Astrocyte (in vitro differentiated cells and primary cell): ENCODE measurements at regions not wholly inside any gene's neighbourhood (a gene's known extent, or its start where the extent isn't known, plus 50 kb on each side); places are given as distances from the start of the nearest gene placed in this dataset.

Experiments used
- EZH2 ChIP-seq: IDR thresholded peaks from 2 replicates; pipeline ENCODE4 v1.6.1; 2012; ENCODE audit warnings: mild to moderate bottlenecking, low read length, inconsistent platforms; ENCODE audit not compliant: insufficient read depth
- TF ChIP-seq, protein P1 (sequence below): IDR thresholded peaks from 2 replicates; pipeline ENCODE4 v1.5.1; 2011; ENCODE audit warnings: low read depth, mild to moderate bottlenecking, inconsistent platforms, low read length, moderate library complexity; ENCODE audit not compliant: insufficient read depth

DNA sequence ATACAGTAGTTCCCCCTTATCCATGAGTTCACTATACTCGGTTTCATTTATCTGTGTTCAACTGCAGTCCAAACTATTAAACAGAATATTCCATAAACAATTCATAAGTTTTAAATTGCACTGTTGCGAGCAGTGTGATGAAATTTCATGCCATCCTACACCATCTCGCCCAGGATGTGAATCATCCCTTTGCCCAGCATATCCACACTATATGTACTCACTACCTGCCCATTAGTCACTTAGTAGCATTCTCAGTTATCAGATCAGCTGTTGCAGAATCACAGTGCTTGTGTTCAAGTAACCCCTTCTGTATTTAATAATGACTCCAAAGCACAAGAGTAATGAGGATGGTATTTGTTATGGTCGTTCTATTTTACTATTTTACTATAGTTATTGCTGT lies 51.5 kb downstream of the SHOC1 start:
- TF ChIP-seq, protein P1, sequence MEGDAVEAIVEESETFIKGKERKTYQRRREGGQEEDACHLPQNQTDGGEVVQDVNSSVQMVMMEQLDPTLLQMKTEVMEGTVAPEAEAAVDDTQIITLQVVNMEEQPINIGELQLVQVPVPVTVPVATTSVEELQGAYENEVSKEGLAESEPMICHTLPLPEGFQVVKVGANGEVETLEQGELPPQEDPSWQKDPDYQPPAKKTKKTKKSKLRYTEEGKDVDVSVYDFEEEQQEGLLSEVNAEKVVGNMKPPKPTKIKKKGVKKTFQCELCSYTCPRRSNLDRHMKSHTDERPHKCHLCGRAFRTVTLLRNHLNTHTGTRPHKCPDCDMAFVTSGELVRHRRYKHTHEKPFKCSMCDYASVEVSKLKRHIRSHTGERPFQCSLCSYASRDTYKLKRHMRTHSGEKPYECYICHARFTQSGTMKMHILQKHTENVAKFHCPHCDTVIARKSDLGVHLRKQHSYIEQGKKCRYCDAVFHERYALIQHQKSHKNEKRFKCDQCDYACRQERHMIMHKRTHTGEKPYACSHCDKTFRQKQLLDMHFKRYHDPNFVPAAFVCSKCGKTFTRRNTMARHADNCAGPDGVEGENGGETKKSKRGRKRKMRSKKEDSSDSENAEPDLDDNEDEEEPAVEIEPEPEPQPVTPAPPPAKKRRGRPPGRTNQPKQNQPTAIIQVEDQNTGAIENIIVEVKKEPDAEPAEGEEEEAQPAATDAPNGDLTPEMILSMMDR, result no peak
- TF ChIP-seq EZH2, result no peak
